A673 (cell line): ENCODE measurements at regions not wholly inside any gene's neighbourhood (a gene's known extent, or its start where the extent isn't known, plus 50 kb on each side); places are given as distances from the start of the nearest gene placed in this dataset.

Experiments
- EZH2 ChIP-seq: fragments of 200-600 bp; sonication (generic); IDR thresholded peaks from 2 replicates; pipeline ENCODE4 v1.6.1; 2017; ENCODE audit warnings: borderline replicate concordance, low read depth, mild to moderate bottlenecking, mixed read lengths, antibody characterized with exemption, low read length; ENCODE audit not compliant: poor library complexity, severe bottlenecking
- TF ChIP-seq, protein P1 (sequence below): fragments of 300-800, 200-600 bp; sonication (generic); conservative IDR thresholded peaks from 2 replicates; pipeline ENCODE4 v1.5.1; 2017; ENCODE audit warnings: low read depth, mild to moderate bottlenecking, antibody characterized with exemption, low read length, moderate library complexity, mixed read lengths

DNA sequence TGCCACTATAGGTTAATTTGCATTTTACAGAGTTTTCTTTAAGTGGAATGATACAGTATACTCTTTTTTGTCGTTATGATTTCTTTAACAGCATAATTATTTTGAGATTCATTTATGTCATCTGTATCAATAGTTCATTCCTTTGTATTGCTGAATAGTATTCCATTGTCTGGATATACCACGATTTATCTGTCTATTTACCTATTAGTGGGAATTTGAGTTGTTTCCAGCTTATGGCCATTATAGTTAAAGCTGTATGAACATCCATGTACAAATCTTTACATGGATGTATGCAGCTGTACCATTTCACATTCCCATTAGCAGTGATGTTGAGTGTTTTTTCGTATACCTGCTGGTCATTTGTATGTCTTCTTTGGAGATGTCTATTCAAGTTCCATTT lies 163.9 kb downstream of the ETNK1 start:
- TF ChIP-seq, protein P1, sequence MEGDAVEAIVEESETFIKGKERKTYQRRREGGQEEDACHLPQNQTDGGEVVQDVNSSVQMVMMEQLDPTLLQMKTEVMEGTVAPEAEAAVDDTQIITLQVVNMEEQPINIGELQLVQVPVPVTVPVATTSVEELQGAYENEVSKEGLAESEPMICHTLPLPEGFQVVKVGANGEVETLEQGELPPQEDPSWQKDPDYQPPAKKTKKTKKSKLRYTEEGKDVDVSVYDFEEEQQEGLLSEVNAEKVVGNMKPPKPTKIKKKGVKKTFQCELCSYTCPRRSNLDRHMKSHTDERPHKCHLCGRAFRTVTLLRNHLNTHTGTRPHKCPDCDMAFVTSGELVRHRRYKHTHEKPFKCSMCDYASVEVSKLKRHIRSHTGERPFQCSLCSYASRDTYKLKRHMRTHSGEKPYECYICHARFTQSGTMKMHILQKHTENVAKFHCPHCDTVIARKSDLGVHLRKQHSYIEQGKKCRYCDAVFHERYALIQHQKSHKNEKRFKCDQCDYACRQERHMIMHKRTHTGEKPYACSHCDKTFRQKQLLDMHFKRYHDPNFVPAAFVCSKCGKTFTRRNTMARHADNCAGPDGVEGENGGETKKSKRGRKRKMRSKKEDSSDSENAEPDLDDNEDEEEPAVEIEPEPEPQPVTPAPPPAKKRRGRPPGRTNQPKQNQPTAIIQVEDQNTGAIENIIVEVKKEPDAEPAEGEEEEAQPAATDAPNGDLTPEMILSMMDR, result no peak
- TF ChIP-seq EZH2, result no peak
